GM12878 (cell line): ENCODE measurements at regions not wholly inside any gene's neighbourhood (a gene's known extent, or its start where the extent isn't known, plus 50 kb on each side); places are given as distances from the start of the nearest gene placed in this dataset.

Experiments
- ATAC-seq: fragments of 200-7000 bp; cut with Tn5 transposase; 3 replicates; pipeline ENCODE4 v1.9.1; 2020; ENCODE audit warnings: mild to moderate bottlenecking, moderate library complexity
- BruUV-seq: library from RNA; stranded (reverse); fragments of 400-500 nt; replicated peaks from 2 replicates; lab custom pipeline; 2021; lab: Mats Ljungman, UMichigan
- CTCF ChIA-PET: fragments of 300-600 bp; sonication (Branson Sonifier 250); formaldehyde crosslinking; extraction: SDS; loops from one replicate; lab custom pipeline; 2021; ENCODE audit warnings: inconsistent platforms; lab: Yijun Ruan, JAX
- POLR2A ChIA-PET: fragments of 350-600 bp; formaldehyde crosslinking; extraction: SDS; loops from one replicate; lab custom pipeline; 2021; ENCODE audit warnings: inconsistent platforms; lab: Charles Lee
- RAD21 ChIA-PET: fragments of 300-600 bp; sonication (Branson Sonifier 250); formaldehyde crosslinking; loops from one replicate; lab custom pipeline; 2023; ENCODE audit warnings: antibody characterized with exemption; ENCODE audit not compliant: unreplicated experiment; lab: Charles Lee
- SMC1A ChIA-PET: fragments of 300-600 bp; sonication (Branson Sonifier 250); formaldehyde crosslinking; loops from one replicate; lab custom pipeline; 2023; ENCODE audit not compliant: unreplicated experiment, uncharacterized antibody; lab: Charles Lee
- DNase-seq: peaks from one replicate; pipeline ENCODE4 v3.0.0-alpha.2; 2011; ENCODE audit warnings: low read depth, low spot score
- FAIRE-seq: peaks from 3 replicates; lab custom pipeline; 2011; peaks lifted over from hg19 to GRCh38; lab: Jason Lieb, UNC
- H2AFZ ChIP-seq: 2 replicates; pipeline ENCODE4 v1.6.0; 2011; ENCODE audit warnings: low read depth, low read length, control low read depth; ENCODE audit not compliant: control insufficient read depth
- H3K27ac ChIP-seq: 2 replicates; pipeline ENCODE4 v1.5.1; 2011; ENCODE audit warnings: control low read depth; ENCODE audit not compliant: control insufficient read depth, insufficient read depth
- H3K27me3 ChIP-seq, 2 experiments: replicated peaks in 1 of 2; 2 replicates each; pipeline versions ENCODE4 v1.6.0 to v1.6.1; 2011; ENCODE audit warnings: low read length in 1 of 2; ENCODE audit not compliant: control insufficient read depth in 2 of 2, insufficient read depth in 2 of 2
- H3K36me3 ChIP-seq, 2 experiments: 2 replicates each; pipeline ENCODE4 v1.5.1; 2011; ENCODE audit warnings: low read length in 1 of 2; ENCODE audit not compliant: control insufficient read depth in 2 of 2, insufficient read depth in 2 of 2
- H3K4me1 ChIP-seq: 2 replicates; pipeline ENCODE4 v1.6.1; 2011; ENCODE audit warnings: mild to moderate bottlenecking, low read length, moderate library complexity, mixed read lengths; ENCODE audit not compliant: control insufficient read depth, insufficient read depth
- H3K4me2 ChIP-seq: 2 replicates; pipeline ENCODE4 v1.6.0; 2011; ENCODE audit warnings: control low read depth; ENCODE audit not compliant: control insufficient read depth, insufficient read depth
- H3K4me3 ChIP-seq: fragments of 200-600 bp; sonication (generic); 2 replicates; pipeline ENCODE4 v1.5.1; 2016
- H3K79me2 ChIP-seq: 2 replicates; pipeline ENCODE4 v1.6.0; 2011; ENCODE audit warnings: low read length; ENCODE audit not compliant: control insufficient read depth, insufficient read depth
- H3K9ac ChIP-seq: 2 replicates; pipeline ENCODE4 v1.8.0; 2011; ENCODE audit warnings: low read length, control low read depth, mixed read lengths; ENCODE audit not compliant: control insufficient read depth, insufficient read depth
- H3K9me3 ChIP-seq: replicated peaks from 3 replicates; pipeline ENCODE4 v1.5.1; 2011; ENCODE audit warnings: mild to moderate bottlenecking, low read length; ENCODE audit not compliant: control insufficient read depth, insufficient read depth
- H4K20me1 ChIP-seq: 2 replicates; pipeline ENCODE4 v1.6.0; 2011; ENCODE audit not compliant: control insufficient read depth, insufficient read depth
- CREM ChIP-seq: IDR thresholded peaks from 2 replicates; pipeline ENCODE4 v1.6.1; 2014; ENCODE audit warnings: antibody characterized with exemption, low read depth
- MAX ChIP-seq: IDR thresholded peaks from 2 replicates; pipeline ENCODE4 v1.6.1; 2012; ENCODE audit warnings: low read depth, low read length, improper control_type of control experiment
- NFYA ChIP-seq: IDR thresholded peaks from 2 replicates; pipeline ENCODE4 v1.6.1; 2011; ENCODE audit warnings: low read depth, mild to moderate bottlenecking, low read length, improper control_type of control experiment, borderline replicate concordance
- RUNX3 ChIP-seq: IDR thresholded peaks from 2 replicates; pipeline ENCODE4 v1.6.1; 2012; ENCODE audit warnings: low read length, inconsistent platforms
- ZBTB4 ChIP-seq: fragments of 450-650 bp; formaldehyde crosslinking; IDR thresholded peaks from 2 replicates; pipeline ENCODE4 v1.4.0; 2022; ENCODE audit warnings: mild to moderate bottlenecking, moderate library complexity
- WGBS: methylation state at CpG from one replicate; pipeline ENCODE4 v1.1.6; 2016; ENCODE audit warnings: low lambda C conversion rate; ENCODE audit not compliant: insufficient replicate concordance, insufficient coverage; ENCODE audit errors: missing lambda C conversion rate; 5-methylcytosine and 5-hydroxymethylcytosine counted together
- in situ Hi-C: fragments of 300-500 bp; cut with MboI; formaldehyde crosslinking; loops from 9 replicates; pipeline ENCODE4 v1.14.3; 2018; ENCODE audit warnings: mixed read lengths
- intact Hi-C: fragments of 100-400 bp; cut with micrococcal nuclease; formaldehyde crosslinking; loops from one replicate; pipeline ENCODE4 v1.14.2; 2022; ENCODE audit not compliant: unreplicated experiment

DNA sequence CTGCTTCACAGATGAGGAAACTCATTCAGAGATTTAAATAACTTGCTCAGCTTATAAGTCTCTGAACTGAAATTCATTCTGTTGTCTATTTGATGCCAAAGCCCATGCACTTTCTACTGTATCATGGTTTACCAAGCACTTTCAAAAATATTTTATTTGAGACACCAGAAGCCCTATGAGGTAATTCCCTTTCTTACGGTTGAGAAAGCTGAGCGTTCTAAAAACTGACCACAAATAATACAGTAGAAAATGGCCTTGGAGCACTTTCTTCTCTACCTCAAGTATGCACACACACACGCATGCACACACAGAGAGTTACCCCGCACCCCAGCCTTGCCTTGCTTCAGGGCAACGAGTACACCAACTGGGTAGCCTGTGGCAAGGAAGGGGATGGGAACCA, 228.5 kb downstream of the RFC3 start:
- ChIA-PET RAD21 (no interaction called here), CTCF (no interaction called here), SMC1A (no interaction called here), POLR2A (no interaction called here)
- no peak for FAIRE-seq
- BruUV-seq, result no TSS peak
- TF ChIP-seq ZBTB4 (CRISPR knock-in tag) (no peak), RUNX3 (peak; percentile 83)
- Histone ChIP-seq H3K27ac (no peak overlapping the region), H4K20me1 (no peaks in the 10 kb centered on the region), H3K4me1 (no peaks in the 10 kb centered on the region), H2AFZ (no peak overlapping the region), H3K9ac (no peak overlapping the region), H3K79me2 (no peaks in the 10 kb centered on the region), H3K4me3 (no peak overlapping the region), H3K4me2 (no peak overlapping the region), H3K36me3 (no peaks in the 10 kb centered on the region), H3K27me3 (no peaks in the 10 kb centered on the region), H3K9me3 (no peaks in the 10 kb centered on the region; the same call in 2 of the 3 replicates)
- ATAC-seq, result no peak; the same call in 1 of the 3 replicates
- in situ Hi-C loops (no loop called here), intact Hi-C loops (no loop called here)
- DNase-seq, result no peak
- WGBS, result 58% methylated on average over 5 of the region's 5 CpGs

DNA sequence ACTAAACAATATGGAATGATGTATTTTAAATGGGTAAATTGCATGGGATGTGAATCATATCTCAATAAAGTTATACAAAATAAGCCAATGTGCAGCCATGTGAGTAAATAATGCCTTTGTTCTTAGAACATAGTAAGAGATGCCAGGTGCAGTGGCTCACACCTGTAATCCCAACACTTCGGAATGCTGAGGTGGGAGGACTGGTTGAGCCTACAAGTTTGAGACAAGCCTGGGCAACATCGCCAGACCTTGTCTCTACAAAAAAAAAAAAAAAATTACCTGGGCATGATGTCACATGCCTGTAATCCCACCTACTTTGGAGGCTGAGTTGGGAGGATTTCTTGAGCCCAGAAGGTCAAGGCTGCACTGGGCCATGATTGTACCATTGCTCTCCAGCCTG, 230.7 kb downstream of the RFC3 start:
- SMC1A ChIA-PET, result no interaction called here

More for the DNA sequence above, 230.7 kb downstream of the RFC3 start:
- 81% methylated on average over 2 of the region's 2 CpGs for WGBS
- no peak for TF ChIP-seq NFYA
- no peak for TF ChIP-seq CREM
- TF ChIP-seq MAX, result no peak
- TF ChIP-seq, all 136 proteins: peak for 0
- Histone ChIP-seq H3K79me2 (no peaks in the 10 kb centered on the region), H4K20me1 (no peaks in the 10 kb centered on the region), H2AFZ (no peak overlapping the region), H3K4me2 (no peak overlapping the region), H3K4me1 (no peaks in the 10 kb centered on the region), H3K4me3 (no peak overlapping the region), H3K36me3 (no peaks in the 10 kb centered on the region), H3K9ac (no peak overlapping the region), H3K27ac (no peak overlapping the region), H3K27me3 (no peaks in the 10 kb centered on the region), H3K9me3 (no peaks in the 10 kb centered on the region)
- ChIA-PET CTCF (no interaction called here), POLR2A (no interaction called here), RAD21 (no interaction called here)
- BruUV-seq, result no TSS peak
- no peak for FAIRE-seq
- in situ Hi-C loops, result no loop called here
- ATAC-seq, result no peak
- intact Hi-C loops, result no loop called here
- DNase-seq, result no peak
